ENCODE measurements at regions not wholly inside any gene's neighbourhood (a gene's known extent, or its start where the extent isn't known, plus 50 kb on each side); places are given as distances from the start of the nearest gene placed in this dataset.

DNA sequence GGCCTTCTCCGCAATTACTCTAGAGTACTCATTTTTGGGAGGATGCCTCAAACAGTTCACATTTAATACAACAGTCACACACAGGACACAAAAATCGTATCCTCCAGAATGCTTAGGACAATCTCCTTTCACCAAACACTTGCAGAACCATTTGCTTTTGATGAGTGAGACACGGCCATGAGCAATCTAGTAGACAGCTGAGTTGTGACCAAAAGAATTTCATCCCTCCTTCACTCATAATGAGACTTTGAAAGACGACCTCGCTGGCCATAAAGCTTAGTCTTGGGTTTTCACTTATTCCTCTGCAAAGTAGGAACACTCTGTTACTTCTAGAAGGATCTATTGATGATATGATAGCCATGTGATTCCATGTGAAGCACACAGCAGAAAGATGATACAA is 87.5 kb upstream of the SLC35G4 start:
- TF ChIP-seq, protein P1, sequence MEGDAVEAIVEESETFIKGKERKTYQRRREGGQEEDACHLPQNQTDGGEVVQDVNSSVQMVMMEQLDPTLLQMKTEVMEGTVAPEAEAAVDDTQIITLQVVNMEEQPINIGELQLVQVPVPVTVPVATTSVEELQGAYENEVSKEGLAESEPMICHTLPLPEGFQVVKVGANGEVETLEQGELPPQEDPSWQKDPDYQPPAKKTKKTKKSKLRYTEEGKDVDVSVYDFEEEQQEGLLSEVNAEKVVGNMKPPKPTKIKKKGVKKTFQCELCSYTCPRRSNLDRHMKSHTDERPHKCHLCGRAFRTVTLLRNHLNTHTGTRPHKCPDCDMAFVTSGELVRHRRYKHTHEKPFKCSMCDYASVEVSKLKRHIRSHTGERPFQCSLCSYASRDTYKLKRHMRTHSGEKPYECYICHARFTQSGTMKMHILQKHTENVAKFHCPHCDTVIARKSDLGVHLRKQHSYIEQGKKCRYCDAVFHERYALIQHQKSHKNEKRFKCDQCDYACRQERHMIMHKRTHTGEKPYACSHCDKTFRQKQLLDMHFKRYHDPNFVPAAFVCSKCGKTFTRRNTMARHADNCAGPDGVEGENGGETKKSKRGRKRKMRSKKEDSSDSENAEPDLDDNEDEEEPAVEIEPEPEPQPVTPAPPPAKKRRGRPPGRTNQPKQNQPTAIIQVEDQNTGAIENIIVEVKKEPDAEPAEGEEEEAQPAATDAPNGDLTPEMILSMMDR (IDR thresholded peaks at IDR 0.05; ENCODE audit: low read depth, low read length): no peak
- TF ChIP-seq EZH2phosphoT487 (IDR thresholded peaks at IDR 0.05; ENCODE audit: low read depth): no peak

Measured in OCI-LY3 (cell line).